ENCODE measurements at regions not wholly inside any gene's neighbourhood (a gene's known extent, or its start where the extent isn't known, plus 50 kb on each side); places are given as distances from the start of the nearest gene placed in this dataset.

- Histone ChIP-seq H3K4me1 (ENCODE audit: control insufficient read depth, insufficient read depth, low read length, poor library complexity, severe bottlenecking) (no peaks in the 10 kb centered on the region), H3K4me3 (ENCODE audit: extremely low read depth, insufficient read depth, low read length, poor library complexity, severe bottlenecking) (no peak overlapping the region), H3K36me3 (ENCODE audit: control insufficient read depth, insufficient read depth, low read length) (no peaks in the 10 kb centered on the region), H3K27ac (ENCODE audit: low read depth, low read length, severe bottlenecking) (no peak overlapping the region), H3K9me3 (ENCODE audit: control insufficient read depth, low read length) (no peaks in the 10 kb centered on the region)
These were observed 331.0 kb upstream of the NRP1 start for GRCh38 chr10:33665501-33665900.

DNA sequence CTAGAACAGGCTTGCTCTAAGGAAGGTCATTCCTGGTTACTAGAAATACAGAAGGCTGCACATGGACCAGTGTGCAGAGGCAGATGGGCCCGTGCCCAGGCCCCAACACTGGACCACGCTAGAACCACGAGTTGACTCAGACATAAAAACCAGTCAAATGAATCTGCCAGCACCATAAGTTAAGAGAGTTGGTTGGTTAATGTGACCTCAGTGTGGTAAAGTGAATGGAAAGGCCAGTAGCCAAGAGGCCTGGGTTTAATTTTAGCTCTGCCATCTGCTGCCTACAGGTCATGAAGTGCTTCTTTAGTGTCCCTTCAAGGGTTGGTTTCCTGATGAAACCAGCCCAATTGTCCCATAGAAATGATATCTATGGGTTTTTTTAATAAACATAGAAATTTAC lies 329.6 kb upstream of the NRP1 start:
- Histone ChIP-seq H3K27ac (ENCODE audit: low read depth, low read length, severe bottlenecking) (no peak overlapping the region), H3K36me3 (ENCODE audit: control insufficient read depth, insufficient read depth, low read length) (no peaks in the 10 kb centered on the region), H3K4me1 (ENCODE audit: control insufficient read depth, insufficient read depth, low read length, poor library complexity, severe bottlenecking) (no peaks in the 10 kb centered on the region), H3K4me3 (ENCODE audit: extremely low read depth, insufficient read depth, low read length, poor library complexity, severe bottlenecking) (no peak overlapping the region), H3K9me3 (ENCODE audit: control insufficient read depth, low read length) (no peaks in the 10 kb centered on the region)
- 95 to 100% methylated on average over 3 of the region's 3 CpGs for WGBS, 2 experiments (ENCODE audit: insufficient coverage in 2 of 2)

DNA sequence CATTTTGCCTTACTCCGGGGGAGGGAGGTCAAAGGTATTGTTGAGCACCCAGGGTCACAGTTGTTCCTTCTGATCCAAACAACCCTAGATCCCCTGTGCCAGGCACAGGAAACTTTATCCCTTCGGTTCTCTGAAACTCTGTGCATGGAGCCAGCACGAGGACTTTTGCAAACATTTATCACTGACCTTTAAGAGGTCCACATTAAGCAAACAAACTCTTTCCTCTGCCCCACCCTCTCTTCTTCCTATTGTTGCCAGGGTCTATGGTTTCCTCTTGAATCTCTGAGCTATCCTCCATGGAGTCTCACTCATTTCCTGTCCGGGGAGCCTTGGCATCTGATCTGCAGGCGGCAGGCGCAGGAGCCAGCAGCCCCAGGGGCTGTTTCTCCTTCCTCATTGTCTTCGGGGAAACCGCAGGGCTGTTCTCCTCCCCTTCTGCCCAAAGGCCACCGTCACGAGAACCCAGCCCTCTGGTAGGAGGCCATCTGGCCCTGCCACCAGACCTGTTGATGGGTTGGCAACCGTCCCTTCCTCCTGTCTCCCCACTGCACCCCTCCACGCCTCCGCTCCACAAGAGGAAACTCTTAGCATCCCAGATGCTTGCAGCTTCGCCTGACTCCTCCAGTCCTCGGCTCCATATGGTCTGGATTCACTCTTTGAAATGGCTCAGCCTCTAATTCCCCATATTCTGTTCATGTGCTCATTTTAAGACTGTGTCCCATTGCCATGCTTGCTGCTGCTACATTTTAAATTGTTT lies 327.3 kb upstream of the NRP1 start:
- H3K36me3 ChIP-seq (ENCODE audit: control insufficient read depth, insufficient read depth, low read length): no peaks in the 10 kb centered on the region
- H3K9me3 ChIP-seq (ENCODE audit: control insufficient read depth, low read length): no peaks in the 10 kb centered on the region
- H3K4me3 ChIP-seq (ENCODE audit: extremely low read depth, insufficient read depth, low read length, poor library complexity, severe bottlenecking): no peak overlapping the region
- 77 to 86% methylated on average over 15 of the region's 15 CpGs for WGBS, 2 experiments (ENCODE audit: insufficient coverage in 2 of 2)
- no peak overlapping the region for H3K27ac ChIP-seq (ENCODE audit: low read depth, low read length, severe bottlenecking)
- no peaks in the 10 kb centered on the region for H3K4me1 ChIP-seq (ENCODE audit: control insufficient read depth, insufficient read depth, low read length, poor library complexity, severe bottlenecking)

DNA sequence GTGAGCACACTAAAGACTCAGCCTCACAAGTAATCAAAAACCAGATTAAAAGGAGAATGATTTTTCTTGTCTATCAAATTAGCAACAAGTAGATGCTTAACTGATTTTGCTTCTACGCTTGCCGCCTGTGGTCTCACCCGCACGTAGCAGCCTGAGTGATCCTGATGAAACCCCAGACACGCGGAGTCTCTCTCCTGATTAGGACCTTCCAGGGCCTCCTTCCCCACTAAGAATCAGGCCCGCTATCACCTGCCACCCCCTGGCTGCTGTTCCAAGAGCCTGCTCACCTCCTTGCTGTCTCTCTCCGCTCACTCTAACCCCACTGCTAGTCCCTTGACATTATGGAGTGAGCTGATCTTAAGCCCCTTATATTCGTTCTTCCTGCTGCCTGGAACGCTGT lies 325.9 kb upstream of the NRP1 start:
- no peaks in the 10 kb centered on the region for H3K36me3 ChIP-seq (ENCODE audit: control insufficient read depth, insufficient read depth, low read length)
- H3K4me1 ChIP-seq (ENCODE audit: control insufficient read depth, insufficient read depth, low read length, poor library complexity, severe bottlenecking): no peaks in the 10 kb centered on the region
- no peak overlapping the region for H3K27ac ChIP-seq (ENCODE audit: low read depth, low read length, severe bottlenecking)
- H3K9me3 ChIP-seq (ENCODE audit: control insufficient read depth, low read length): no peaks in the 10 kb centered on the region
- 88 to 97% methylated on average over 6 to 10 of the region's 10 CpGs for WGBS, 2 experiments (ENCODE audit: insufficient coverage in 2 of 2)
- H3K4me3 ChIP-seq (ENCODE audit: extremely low read depth, insufficient read depth, low read length, poor library complexity, severe bottlenecking): no peak overlapping the region

DNA sequence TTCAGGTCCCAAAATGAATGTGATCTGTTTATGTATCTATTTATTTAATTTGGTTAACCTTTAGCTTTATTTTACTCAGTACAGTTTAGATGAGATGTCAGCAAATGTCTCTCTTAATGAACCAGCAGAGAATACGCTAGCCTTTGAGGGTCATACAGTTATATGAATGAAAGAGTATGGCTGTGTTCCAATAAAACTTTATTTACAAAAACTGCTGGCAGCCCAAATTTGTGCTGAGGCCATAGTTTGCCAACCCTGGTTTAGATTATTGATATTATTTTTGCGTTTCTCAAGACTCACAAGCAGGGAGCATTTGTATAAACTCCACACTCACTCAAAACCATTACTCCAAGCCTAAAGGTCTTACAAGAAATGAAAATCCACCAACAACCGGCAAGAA lies 323.4 kb upstream of the NRP1 start:
- Histone ChIP-seq H3K4me1 (ENCODE audit: control insufficient read depth, insufficient read depth, low read length, poor library complexity, severe bottlenecking) (no peaks in the 10 kb centered on the region), H3K4me3 (ENCODE audit: extremely low read depth, insufficient read depth, low read length, poor library complexity, severe bottlenecking) (no peak overlapping the region), H3K27ac (ENCODE audit: low read depth, low read length, severe bottlenecking) (no peak overlapping the region), H3K36me3 (ENCODE audit: control insufficient read depth, insufficient read depth, low read length) (no peaks in the 10 kb centered on the region), H3K9me3 (ENCODE audit: control insufficient read depth, low read length) (peaks cover 4% of the 10 kb centered on the region)
- WGBS, 2 experiments (ENCODE audit: insufficient coverage in 2 of 2): 80% methylated on average over 1 of the region's 3 CpGs; no CpG with 5 or more reads in 1 of the 2 experiments

GRCh38 chr10:33657154-33657908 lies 322.9 kb upstream of the NRP1 start:
- Histone ChIP-seq H3K27ac (ENCODE audit: low read depth, low read length, severe bottlenecking) (no peak overlapping the region), H3K36me3 (ENCODE audit: control insufficient read depth, insufficient read depth, low read length) (no peaks in the 10 kb centered on the region), H3K4me1 (ENCODE audit: control insufficient read depth, insufficient read depth, low read length, poor library complexity, severe bottlenecking) (no peaks in the 10 kb centered on the region), H3K9me3 (ENCODE audit: control insufficient read depth, low read length) (peaks cover 7% of the 10 kb centered on the region), H3K4me3 (ENCODE audit: extremely low read depth, insufficient read depth, low read length, poor library complexity, severe bottlenecking) (no peak overlapping the region)
- WGBS, 2 experiments (ENCODE audit: insufficient coverage in 2 of 2): 70 to 92% methylated on average over 3 to 4 of the region's 6 CpGs

- no peaks in the 10 kb centered on the region for H3K4me1 ChIP-seq (ENCODE audit: control insufficient read depth, insufficient read depth, low read length, poor library complexity, severe bottlenecking)
- H3K9me3 ChIP-seq (ENCODE audit: control insufficient read depth, low read length): peaks cover 7% of the 10 kb centered on the region
- H3K36me3 ChIP-seq (ENCODE audit: control insufficient read depth, insufficient read depth, low read length): no peaks in the 10 kb centered on the region
- WGBS, 2 experiments (ENCODE audit: insufficient coverage in 2 of 2): 100% methylated on average over 2 of the region's 3 CpGs; no CpG with 5 or more reads in 1 of the 2 experiments
- H3K4me3 ChIP-seq (ENCODE audit: extremely low read depth, insufficient read depth, low read length, poor library complexity, severe bottlenecking): no peak overlapping the region
- H3K27ac ChIP-seq (ENCODE audit: low read depth, low read length, severe bottlenecking): no peak overlapping the region
These were observed 321.5 kb upstream of the NRP1 start for GRCh38 chr10:33655921-33656320.

DNA sequence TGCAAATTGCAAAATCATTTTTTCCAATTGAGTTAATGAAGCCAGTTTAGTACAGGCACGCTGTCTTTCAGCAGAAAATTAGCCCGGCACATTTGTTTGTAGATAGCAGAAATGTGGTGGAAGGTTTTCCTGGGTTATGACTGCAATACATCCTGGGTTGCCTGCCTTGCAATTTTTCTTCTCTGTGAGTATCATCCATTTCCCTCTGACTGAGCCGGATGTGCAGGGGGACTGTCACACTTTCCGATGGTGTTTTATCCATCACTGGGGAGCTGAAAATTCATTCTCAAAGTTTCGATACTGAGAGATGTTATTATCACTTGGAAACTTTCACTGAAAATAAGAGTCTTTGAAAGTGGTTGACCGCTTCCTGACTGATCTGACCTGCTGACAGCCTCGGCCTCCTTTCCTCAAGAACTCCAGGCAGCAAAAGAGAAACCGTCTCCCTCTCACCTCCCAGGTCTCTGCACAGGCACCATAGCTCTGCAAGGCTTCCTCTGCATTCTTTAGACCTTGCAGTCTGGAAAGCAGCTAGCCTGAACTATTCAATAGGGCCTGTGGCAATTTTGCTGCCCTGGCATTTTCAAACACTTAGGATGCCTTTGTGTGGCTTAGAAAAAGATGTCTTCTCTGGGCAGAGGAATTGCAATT lies 320.8 kb upstream of the NRP1 start:
- H3K4me1 ChIP-seq (ENCODE audit: control insufficient read depth, insufficient read depth, low read length, poor library complexity, severe bottlenecking): no peaks in the 10 kb centered on the region
- H3K27ac ChIP-seq (ENCODE audit: low read depth, low read length, severe bottlenecking): no peak overlapping the region
- no peak overlapping the region for H3K4me3 ChIP-seq (ENCODE audit: extremely low read depth, insufficient read depth, low read length, poor library complexity, severe bottlenecking)
- 95 to 100% methylated on average over 3 to 7 of the region's 8 CpGs for WGBS, 2 experiments (ENCODE audit: insufficient coverage in 2 of 2)
- no peaks in the 10 kb centered on the region for H3K36me3 ChIP-seq (ENCODE audit: control insufficient read depth, insufficient read depth, low read length)
- H3K9me3 ChIP-seq (ENCODE audit: control insufficient read depth, low read length): peaks cover 7% of the 10 kb centered on the region

DNA sequence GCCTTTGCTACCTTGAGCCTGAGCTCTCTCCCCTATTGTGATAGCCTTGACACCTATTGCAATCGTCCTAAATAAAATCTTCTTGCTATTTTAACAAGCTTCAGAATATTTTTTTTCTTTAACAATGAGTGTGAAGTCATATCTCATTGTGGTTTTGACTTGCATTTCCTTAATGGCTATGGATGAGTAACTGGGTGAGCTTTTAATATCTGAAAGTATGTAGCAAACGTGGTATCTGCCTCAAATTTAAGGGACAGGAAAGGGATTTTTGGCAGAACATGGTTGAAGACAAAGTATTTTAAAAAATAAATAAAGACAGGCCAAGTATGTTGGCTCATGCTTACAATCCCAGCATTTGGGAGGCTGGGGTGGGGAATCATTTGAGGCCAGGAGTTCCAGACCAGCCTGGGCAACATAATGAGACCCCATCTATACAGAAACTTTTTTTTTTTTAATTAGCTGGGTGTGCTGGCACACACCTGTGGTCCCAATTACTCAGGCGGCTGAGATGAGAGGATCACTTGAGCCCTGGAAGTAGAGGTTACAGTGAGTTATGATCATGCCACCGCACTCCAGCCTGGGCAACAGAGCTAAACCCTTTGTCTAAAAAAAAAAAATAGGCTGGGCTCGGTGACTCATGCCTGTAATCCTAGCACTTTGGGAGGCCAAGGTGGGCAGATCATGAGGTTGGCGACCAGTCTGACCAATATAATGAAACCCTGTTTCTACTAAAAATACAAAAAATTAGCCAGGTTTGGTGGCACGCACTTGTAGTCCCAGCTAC lies 319.3 kb upstream of the NRP1 start:
- peaks cover 7% of the 10 kb centered on the region for H3K9me3 ChIP-seq (ENCODE audit: control insufficient read depth, low read length)
- no peaks in the 10 kb centered on the region for H3K36me3 ChIP-seq (ENCODE audit: control insufficient read depth, insufficient read depth, low read length)
- H3K4me3 ChIP-seq (ENCODE audit: extremely low read depth, insufficient read depth, low read length, poor library complexity, severe bottlenecking): no peak overlapping the region
- H3K4me1 ChIP-seq (ENCODE audit: control insufficient read depth, insufficient read depth, low read length, poor library complexity, severe bottlenecking): no peaks in the 10 kb centered on the region
- WGBS, 2 experiments (ENCODE audit: insufficient coverage in 2 of 2): 92 to 95% methylated on average over 4 to 5 of the region's 7 CpGs
- no peak overlapping the region for H3K27ac ChIP-seq (ENCODE audit: low read depth, low read length, severe bottlenecking)

- Histone ChIP-seq H3K4me3 (ENCODE audit: extremely low read depth, insufficient read depth, low read length, poor library complexity, severe bottlenecking) (no peak overlapping the region), H3K4me1 (ENCODE audit: control insufficient read depth, insufficient read depth, low read length, poor library complexity, severe bottlenecking) (no peaks in the 10 kb centered on the region), H3K9me3 (ENCODE audit: control insufficient read depth, low read length) (peaks cover 7% of the 10 kb centered on the region), H3K36me3 (ENCODE audit: control insufficient read depth, insufficient read depth, low read length) (no peaks in the 10 kb centered on the region), H3K27ac (ENCODE audit: low read depth, low read length, severe bottlenecking) (no peak overlapping the region)
- WGBS, 2 experiments (ENCODE audit: insufficient coverage in 2 of 2): 100% methylated on average over 2 of the region's 3 CpGs
These were observed 318.4 kb upstream of the NRP1 start for GRCh38 chr10:33652870-33653269.
